HepG2 (cell line): ENCODE measurements at regions not wholly inside any gene's neighbourhood (a gene's known extent, or its start where the extent isn't known, plus 50 kb on each side); places are given as distances from the start of the nearest gene placed in this dataset.

Experiments
- CBX1 ChIP-seq: IDR thresholded peaks from one replicate; pipeline ENCODE4 v1.6.1; 2016; ENCODE audit warnings: antibody characterized with exemption, low read depth
- FOXM1 ChIP-seq: sonication (generic); formaldehyde crosslinking; IDR thresholded peaks from 2 replicates; pipeline ENCODE4 v1.5.0; 2020; ENCODE audit warnings: missing genetic modification reagents
- ZNF549 ChIP-seq: sonication (generic); formaldehyde crosslinking; IDR thresholded peaks from 2 replicates; pipeline ENCODE4 v1.5.0; 2020; ENCODE audit warnings: missing genetic modification reagents
- TF ChIP-seq, protein P1 (sequence below): sonication (generic); formaldehyde crosslinking; IDR thresholded peaks from 2 replicates; pipeline ENCODE4 v1.4.0; 2020; ENCODE audit warnings: missing genetic modification reagents

- TF ChIP-seq ZNF549 (no peak), CBX1 (no peak), FOXM1 (CRISPR knock-in tag) (no peak)
- TF ChIP-seq, protein P1, sequence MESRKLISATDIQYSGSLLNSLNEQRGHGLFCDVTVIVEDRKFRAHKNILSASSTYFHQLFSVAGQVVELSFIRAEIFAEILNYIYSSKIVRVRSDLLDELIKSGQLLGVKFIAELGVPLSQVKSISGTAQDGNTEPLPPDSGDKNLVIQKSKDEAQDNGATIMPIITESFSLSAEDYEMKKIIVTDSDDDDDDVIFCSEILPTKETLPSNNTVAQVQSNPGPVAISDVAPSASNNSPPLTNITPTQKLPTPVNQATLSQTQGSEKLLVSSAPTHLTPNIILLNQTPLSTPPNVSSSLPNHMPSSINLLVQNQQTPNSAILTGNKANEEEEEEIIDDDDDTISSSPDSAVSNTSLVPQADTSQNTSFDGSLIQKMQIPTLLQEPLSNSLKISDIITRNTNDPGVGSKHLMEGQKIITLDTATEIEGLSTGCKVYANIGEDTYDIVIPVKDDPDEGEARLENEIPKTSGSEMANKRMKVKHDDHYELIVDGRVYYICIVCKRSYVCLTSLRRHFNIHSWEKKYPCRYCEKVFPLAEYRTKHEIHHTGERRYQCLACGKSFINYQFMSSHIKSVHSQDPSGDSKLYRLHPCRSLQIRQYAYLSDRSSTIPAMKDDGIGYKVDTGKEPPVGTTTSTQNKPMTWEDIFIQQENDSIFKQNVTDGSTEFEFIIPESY (CRISPR knock-in tag) = no peak
Measured at GRCh38 chr16:62149631-62150030, 113.4 kb upstream of the CDH8 start.
